GM21825 (cell line): ENCODE measurements at regions not wholly inside any gene's neighbourhood (a gene's known extent, or its start where the extent isn't known, plus 50 kb on each side); places are given as distances from the start of the nearest gene placed in this dataset.
"Not testable (repeated sequence)": the region's sequence is repeated elsewhere in the genome, so short reads cannot be mapped to it uniquely, and the experiment has no call there.

Experiments
- ATAC-seq: cut with Tn5 transposase; IDR thresholded peaks from one replicate; pipeline ENCODE4 v1.9.1; 2021; ENCODE audit warnings: mild to moderate bottlenecking, moderate library complexity; ENCODE audit not compliant: unreplicated experiment

- ATAC-seq, result no peak
Observed at GRCh38 chr1:90317628-90318027, 322.7 kb downstream of the ZNF326 start.

GRCh38 chr1:90314533-90314932 is 319.6 kb downstream of the ZNF326 start:
- ATAC-seq, result no peak

DNA sequence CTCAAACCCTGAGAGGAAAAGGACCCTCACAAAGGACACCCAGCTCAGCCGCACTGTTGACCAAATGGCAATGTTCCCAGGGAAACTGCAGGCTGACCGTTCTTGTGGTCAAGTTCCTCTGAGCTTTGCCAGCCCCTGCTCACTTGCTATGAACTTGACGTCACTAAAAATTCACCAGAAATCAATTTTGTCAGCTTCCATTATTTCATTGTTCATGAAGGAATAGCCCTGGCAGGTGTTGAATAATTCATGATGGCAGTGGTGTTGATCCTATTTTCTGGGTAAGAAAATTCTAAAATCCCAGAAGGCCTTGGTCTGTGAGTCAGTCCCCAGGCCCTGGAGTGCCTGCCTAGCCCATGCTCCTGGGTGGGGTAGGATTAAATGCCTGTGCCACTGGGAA is 318.9 kb downstream of the ZNF326 start:
- no peak for ATAC-seq

- no peak for ATAC-seq
Observed at GRCh38 chr1:90309806-90310205, 314.9 kb downstream of the ZNF326 start.

GRCh38 chr1:90308421-90308820 is 313.5 kb downstream of the ZNF326 start:
- ATAC-seq, result no peak

GRCh38 chr1:90305577-90305976 is 310.7 kb downstream of the ZNF326 start:
- ATAC-seq, result no peak

GRCh38 chr1:90296327-90296726 is 301.4 kb downstream of the ZNF326 start:
- ATAC-seq, result no peak

GRCh38 chr1:90295534-90295933 is 300.6 kb downstream of the ZNF326 start:
- ATAC-seq, result no peak

- ATAC-seq, result no peak
Observed at GRCh38 chr1:90291431-90292216, 296.7 kb downstream of the ZNF326 start.

DNA sequence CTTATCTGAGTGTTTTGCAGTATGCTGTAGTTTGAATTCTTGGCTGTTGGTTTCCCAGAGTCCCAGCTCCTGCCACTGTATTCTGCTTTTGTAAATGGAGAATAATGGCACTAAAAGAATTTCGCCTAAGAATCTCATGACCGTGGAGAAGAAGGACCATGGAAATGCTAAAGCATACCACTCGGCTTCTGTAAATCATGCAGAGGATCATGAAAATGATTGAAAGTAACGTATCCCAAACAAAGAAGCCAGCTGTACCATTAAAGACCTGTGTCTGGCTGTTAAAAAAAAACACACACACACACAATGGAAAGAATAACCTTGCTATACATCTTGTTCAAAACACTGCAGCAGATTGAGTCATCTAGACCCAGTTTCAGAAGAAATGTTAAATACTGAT is 287.9 kb downstream of the ZNF326 start:
- no peak for ATAC-seq

DNA sequence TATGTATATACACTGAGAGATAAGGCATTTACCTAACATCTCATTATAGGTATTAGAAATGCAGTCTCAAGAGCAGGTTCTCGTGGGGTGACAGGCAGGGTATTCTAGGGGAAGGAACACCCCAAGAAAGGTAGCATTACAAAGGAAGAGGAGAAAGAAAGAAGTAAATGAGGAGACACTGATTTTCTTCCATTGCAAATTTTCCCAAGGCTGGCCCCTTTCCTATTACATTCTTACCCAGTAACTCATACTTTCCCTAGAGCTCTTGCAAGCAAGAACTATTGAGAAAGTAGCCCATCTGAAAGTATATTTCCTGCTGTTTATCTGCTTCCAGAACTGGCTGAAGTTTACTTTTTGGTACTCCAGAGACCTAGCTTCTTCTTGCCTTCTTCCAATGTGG is 287.0 kb downstream of the ZNF326 start:
- ATAC-seq, result not testable (repeated sequence)

DNA sequence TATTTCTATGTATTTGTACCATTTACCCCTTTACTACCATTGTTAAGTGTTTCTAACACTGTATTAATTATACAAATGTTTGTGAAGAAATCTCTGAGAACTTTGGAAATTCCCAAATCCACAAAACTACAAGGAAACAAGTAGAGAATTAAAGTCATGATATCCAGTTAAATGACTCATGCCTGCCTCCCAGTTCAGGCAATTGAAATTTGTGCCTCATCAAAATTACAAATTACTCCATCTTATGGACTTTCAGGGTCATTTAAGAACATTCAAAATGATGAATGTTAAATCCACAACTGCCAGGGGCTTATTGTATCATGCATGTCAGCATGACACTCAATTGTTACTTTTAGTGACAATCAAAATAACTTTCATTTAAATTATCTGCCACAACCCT is 282.4 kb downstream of the ZNF326 start:
- ATAC-seq, result no peak

DNA sequence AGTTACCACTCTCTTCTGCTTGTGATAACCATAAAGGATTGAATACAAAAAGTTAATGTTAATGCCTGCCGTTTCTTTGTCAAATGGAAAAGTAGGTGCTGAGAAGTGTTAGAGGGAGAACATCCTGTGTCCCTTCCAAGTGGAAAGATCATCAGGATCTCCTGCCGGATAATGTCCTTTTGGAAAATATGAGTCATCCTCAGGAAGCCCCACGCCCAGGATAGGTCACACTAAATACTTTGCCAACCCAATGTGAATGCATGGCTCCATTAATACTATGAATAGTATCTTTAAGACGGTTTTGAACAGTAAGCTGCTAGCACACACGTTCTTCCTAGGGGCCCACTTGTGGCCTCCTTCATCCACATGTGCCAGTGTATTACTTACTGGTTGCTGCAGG is 279.5 kb downstream of the ZNF326 start:
- ATAC-seq, result no peak

- ATAC-seq, result no peak
Observed at GRCh38 chr1:90273241-90273774, 278.4 kb downstream of the ZNF326 start.

- no peak for ATAC-seq
Observed at GRCh38 chr1:90262791-90263190, 267.9 kb downstream of the ZNF326 start.

GRCh38 chr1:90262286-90262685 is 267.4 kb downstream of the ZNF326 start:
- ATAC-seq, result no peak

GRCh38 chr1:90246069-90246468 is 251.2 kb downstream of the ZNF326 start:
- no peak for ATAC-seq

DNA sequence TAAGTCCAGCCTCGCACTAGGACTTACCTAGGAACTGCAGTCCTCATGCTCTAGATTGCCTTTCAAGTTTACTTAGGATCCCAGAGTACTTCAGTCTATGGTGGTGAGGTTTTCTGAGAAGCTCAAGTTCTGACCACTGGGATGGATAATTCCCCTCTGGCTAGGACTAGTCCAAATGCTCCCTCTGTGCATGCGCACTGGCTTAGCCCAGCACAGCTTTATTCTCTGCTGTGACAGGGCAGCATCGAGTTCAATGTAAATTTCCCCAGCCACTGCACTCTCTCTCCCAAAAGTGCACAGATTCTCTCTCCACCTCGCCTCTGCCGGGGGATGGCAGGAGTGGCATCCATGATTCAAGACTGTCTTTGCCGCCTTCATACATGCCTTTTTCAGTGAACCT is 241.6 kb downstream of the ZNF326 start:
- no peak for ATAC-seq

- ATAC-seq, result no peak
Observed at GRCh38 chr1:90223401-90223800, 228.5 kb downstream of the ZNF326 start.

- ATAC-seq, result no peak
Observed at GRCh38 chr1:90220941-90221693, 226.2 kb downstream of the ZNF326 start.

DNA sequence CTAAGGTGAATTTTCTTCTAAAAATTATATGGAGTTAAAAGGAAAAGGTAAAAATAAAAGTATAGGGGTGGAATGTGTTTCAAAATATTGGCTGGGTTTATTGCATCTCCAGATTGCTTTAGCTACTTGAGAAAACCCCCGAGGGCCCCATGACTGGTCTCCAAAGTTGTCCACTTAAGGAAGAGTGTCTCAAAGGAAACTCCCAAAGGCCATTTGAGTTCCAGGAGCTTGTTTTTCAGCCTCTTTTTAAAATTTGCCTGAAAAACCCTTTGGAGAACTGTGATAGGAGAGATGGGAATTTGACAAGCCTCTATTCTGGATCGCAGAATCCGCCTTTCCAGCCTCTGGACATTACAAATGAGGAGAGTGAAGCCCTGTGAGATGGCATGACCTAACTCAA is 225.6 kb downstream of the ZNF326 start:
- no peak for ATAC-seq
